ENCODE measurements at regions not wholly inside any gene's neighbourhood (a gene's known extent, or its start where the extent isn't known, plus 50 kb on each side); places are given as distances from the start of the nearest gene placed in this dataset.
"Not testable (repeated sequence)": the region's sequence is repeated elsewhere in the genome, so short reads cannot be mapped to it uniquely, and the experiment has no call there.

DNA sequence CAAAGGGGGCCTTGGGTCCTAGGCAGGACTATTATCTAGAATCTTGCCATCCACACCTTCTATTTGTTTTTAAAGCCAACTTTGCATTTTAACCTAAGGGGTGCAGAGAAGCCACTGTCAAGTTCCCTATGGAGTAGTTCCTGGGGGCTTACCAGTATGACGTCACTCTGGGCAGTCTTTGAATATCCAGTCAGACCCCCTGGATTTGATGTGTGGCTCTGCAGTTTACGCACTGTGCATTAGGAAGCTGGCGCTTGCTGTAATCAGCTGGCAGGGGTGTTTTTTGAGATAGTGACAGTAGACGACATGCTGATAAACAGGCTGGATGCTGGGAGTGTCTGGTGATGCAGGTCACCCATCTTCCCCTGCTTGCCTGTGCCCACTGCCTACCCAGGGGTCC is 892.7 kb upstream of the ZNF722 start:
- Histone ChIP-seq H3K27ac (no peak overlapping the region), H3K27me3 (no peaks in the 10 kb centered on the region), H3K4me3 (replicated peaks in 1 of 3) (no peak overlapping the region), H3K4me1 (no peaks in the 10 kb centered on the region), H3K36me3 (no peaks in the 10 kb centered on the region), H3K9me3 (no peaks in the 10 kb centered on the region)
- no peak for DNase-seq
- no peak for TF ChIP-seq POLR2A (IDR thresholded peaks at IDR 0.05)
- TF ChIP-seq, protein P1, sequence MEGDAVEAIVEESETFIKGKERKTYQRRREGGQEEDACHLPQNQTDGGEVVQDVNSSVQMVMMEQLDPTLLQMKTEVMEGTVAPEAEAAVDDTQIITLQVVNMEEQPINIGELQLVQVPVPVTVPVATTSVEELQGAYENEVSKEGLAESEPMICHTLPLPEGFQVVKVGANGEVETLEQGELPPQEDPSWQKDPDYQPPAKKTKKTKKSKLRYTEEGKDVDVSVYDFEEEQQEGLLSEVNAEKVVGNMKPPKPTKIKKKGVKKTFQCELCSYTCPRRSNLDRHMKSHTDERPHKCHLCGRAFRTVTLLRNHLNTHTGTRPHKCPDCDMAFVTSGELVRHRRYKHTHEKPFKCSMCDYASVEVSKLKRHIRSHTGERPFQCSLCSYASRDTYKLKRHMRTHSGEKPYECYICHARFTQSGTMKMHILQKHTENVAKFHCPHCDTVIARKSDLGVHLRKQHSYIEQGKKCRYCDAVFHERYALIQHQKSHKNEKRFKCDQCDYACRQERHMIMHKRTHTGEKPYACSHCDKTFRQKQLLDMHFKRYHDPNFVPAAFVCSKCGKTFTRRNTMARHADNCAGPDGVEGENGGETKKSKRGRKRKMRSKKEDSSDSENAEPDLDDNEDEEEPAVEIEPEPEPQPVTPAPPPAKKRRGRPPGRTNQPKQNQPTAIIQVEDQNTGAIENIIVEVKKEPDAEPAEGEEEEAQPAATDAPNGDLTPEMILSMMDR (IDR thresholded peaks at IDR 0.05), result no peak
- intact Hi-C loops (cut with DNase I), result no loop called here
- 84 to 89% methylated on average over 4 of the region's 4 CpGs for WGBS, 2 donors

DNA sequence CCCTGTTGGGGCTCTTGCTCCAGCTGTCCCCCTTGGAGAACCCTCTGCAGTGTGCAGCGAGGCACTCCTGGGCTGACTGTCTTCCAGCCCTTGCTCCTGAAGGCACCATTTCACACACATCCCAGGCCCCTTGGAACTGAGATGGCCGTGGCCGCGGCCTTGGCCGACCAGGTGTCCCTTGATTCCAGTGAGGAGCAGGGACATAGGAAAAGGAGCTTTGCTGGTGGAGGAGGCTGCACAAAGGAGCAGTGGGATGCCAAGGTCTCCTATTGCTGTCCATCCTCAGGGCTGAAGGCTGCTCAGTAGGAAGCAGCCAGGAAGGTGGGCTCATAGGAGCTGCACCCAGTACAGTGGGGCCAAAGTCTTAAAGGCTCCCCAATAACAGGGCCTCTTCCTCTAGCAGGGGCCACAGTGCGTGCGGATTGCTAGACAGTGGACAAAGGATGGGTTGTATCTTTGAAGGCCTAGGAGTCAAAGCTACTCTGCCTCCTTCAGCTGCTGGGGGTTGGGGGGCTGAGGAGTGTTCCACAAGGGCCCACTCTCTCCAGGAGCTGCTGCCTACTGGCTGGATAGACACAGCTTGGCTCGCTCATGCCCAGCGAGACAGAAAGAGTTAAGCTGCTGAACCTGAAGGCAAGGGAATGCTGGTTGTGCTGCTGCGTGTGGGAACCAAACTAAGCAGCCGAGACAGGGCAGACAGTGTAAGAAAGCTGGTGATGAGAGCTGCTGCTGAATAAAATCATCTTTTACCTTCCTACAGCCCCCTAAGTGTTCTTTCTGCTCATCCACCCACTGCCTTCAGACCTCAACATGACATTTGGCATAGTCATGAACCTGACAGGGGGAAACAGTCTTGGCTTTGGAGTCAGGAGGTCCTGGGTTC is 891.9 kb upstream of the ZNF722 start:
- intact Hi-C loops (cut with DNase I), result no loop called here
- WGBS, 2 donors, result 81 to 86% methylated on average over 4 to 11 of the region's 11 CpGs

DNA sequence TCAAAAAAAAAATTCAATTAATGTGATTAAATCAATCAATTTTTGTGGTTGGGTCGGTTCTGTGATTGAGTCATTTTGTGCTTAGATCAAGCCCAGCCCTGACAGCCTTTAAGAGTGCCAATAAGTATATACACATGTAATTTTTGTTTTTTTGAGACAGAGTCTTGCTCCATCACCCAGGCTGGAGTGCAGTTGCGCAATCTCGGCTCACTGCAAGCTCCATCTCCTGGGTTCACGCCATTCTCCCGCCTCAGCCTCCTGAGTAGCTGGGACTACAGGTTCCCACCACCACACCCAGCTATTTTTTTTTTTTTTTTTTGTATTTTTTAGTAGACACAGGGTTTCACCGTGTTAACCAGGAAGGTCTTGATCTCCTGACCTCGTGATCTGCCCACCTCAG is 887.1 kb upstream of the ZNF722 start:
- DNase-seq; H3K9me3 ChIP-seq; H3K4me3 ChIP-seq (replicated peaks in 1 of 3); intact Hi-C loops (cut with DNase I); H3K36me3 ChIP-seq; H3K27me3 ChIP-seq; H3K27ac ChIP-seq; H3K4me1 ChIP-seq: not testable (repeated sequence)
- WGBS, 2 donors, result 83 to 85% methylated on average over 7 of the region's 7 CpGs

More for the DNA sequence above, 891.9 kb upstream of the ZNF722 start:
- H3K4me1 ChIP-seq, result no peaks in the 10 kb centered on the region
- no peak for DNase-seq
- H3K9me3 ChIP-seq, result no peaks in the 10 kb centered on the region
- TF ChIP-seq, protein P1 (IDR thresholded peaks at IDR 0.05), result no peak
- no peak for TF ChIP-seq POLR2A (IDR thresholded peaks at IDR 0.05)
- H3K27me3 ChIP-seq, result no peaks in the 10 kb centered on the region
- H3K4me3 ChIP-seq (replicated peaks in 1 of 3), result no peak overlapping the region
- H3K27ac ChIP-seq, result no peak overlapping the region
- no peaks in the 10 kb centered on the region for H3K36me3 ChIP-seq

DNA sequence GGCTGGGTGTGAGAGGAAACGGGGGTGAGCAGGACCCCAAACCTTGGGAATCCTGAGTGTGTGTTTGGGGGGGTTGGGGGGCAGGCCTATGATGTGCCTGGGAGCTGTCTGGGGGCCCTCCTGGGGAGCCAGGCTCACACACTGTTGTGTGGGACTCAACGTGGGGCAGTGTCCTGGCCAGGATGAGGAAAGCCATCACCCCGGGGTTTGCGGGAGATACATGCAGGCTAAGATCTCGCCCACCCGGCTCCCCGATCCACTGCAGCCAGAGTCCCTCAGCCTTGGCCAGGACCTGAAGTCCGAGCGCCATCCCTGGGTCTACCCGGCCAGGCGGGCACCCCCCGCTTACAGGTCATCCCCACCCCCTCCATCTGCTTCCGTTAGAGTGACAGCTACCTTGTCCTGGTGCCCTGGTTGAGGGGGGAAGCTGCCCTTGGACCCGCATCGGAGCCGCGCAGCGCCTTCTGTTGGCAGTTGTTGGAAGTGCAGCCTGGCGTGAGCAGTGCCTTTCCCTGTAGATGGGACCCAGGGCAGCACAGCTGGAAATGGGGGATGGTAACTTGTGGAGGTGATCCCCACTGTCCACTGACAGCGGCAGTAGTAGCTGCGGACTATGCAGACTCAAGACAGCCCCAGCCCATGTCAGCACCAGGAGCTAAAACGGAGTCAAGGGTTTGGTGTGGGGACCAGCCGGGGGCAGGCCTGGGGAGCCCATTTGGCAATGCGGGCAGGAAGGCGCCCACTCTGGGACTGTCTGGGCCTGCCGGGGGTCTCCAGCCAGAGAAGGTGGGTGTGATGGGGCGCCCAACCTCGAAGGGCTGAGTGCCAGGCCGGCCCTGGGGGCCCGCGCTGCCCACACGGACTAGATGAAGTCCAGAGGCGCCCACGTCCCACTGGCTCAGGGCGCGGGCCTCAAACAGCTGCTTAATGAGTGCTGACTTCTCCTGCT is 885.6 kb upstream of the ZNF722 start:
- DNase-seq, result no peak
- TF ChIP-seq, protein P1 (IDR thresholded peaks at IDR 0.05), result no peak
- no peak for TF ChIP-seq POLR2A (IDR thresholded peaks at IDR 0.05)
- Histone ChIP-seq H3K4me1 (no peaks in the 10 kb centered on the region), H3K36me3 (no peaks in the 10 kb centered on the region), H3K27me3 (no peaks in the 10 kb centered on the region), H3K27ac (no peak overlapping the region), H3K9me3 (no peaks in the 10 kb centered on the region), H3K4me3 (replicated peaks in 1 of 3) (no peak overlapping the region)
- intact Hi-C loops (cut with DNase I), result no loop called here
- WGBS, 2 donors, result 76 to 89% methylated on average over 14 to 22 of the region's 36 CpGs

DNA sequence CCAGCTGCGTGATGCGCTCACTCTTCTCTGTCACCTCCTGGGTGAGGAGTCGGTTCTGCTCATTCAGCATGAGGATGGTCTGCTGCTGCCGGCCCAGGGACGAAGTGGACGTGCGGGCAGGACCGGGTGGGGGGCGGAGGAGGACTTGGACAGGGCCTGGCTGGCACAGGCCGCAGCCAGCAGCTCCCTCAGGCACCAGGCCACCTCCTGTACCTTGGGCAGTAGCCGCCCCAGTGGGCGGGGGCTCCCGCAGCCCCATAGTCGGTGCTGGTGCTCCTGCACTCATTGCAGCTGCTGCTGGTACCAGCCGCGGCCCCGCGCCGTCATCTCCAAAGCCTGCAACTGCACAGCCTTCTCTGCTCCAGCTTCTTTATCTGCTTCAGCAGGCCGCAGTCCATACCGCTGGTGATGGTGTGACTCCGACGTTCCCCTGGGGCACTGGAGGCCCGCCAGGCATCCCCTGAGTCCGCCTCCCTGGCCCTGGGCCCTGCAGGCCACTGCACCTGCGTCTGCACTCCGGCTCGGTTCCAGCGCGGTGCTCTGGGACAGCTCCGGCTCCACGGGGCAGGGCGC is 884.9 kb upstream of the ZNF722 start:
- Histone ChIP-seq H3K27ac (no peak overlapping the region), H3K9me3 (no peaks in the 10 kb centered on the region), H3K36me3 (no peaks in the 10 kb centered on the region), H3K4me1 (no peaks in the 10 kb centered on the region), H3K4me3 (replicated peaks in 1 of 3) (no peak overlapping the region), H3K27me3 (no peaks in the 10 kb centered on the region)
- intact Hi-C loops (cut with DNase I), result no loop called here
- WGBS, 2 donors, result 69 to 83% methylated on average over 11 to 17 of the region's 33 CpGs
- TF ChIP-seq POLR2A (IDR thresholded peaks at IDR 0.05), result no peak
- TF ChIP-seq, protein P1 (IDR thresholded peaks at IDR 0.05), result no peak
- no peak for DNase-seq
